Nephron (organoid): ENCODE measurements at regions not wholly inside any gene's neighbourhood (a gene's known extent, or its start where the extent isn't known, plus 50 kb on each side); places are given as distances from the start of the nearest gene placed in this dataset.

ENCODE experiments used
- H3K27ac Mint-ChIP-seq, 3 experiments: 2 replicates each; pipeline ENCODE4 v1.8.0; 2020; ENCODE audit warnings: mixed read lengths in 3 of 3, mild to moderate bottlenecking in 2 of 3, moderate library complexity in 1 of 3
- H3K27me3 Mint-ChIP-seq: 2 replicates; pipeline ENCODE4 v1.8.0; 2021; ENCODE audit warnings: low read depth, mild to moderate bottlenecking, moderate library complexity, mixed read lengths
- H3K36me3 Mint-ChIP-seq: 2 replicates; pipeline ENCODE4 v1.8.0; 2020; ENCODE audit warnings: low read depth, mixed read lengths
- H3K4me1 Mint-ChIP-seq: 2 replicates; pipeline ENCODE4 v1.8.0; 2020; ENCODE audit warnings: mixed read lengths
- H3K4me3 Mint-ChIP-seq, 3 experiments: 2 replicates each; pipeline ENCODE4 v1.8.0; 2020; ENCODE audit warnings: mild to moderate bottlenecking in 3 of 3, mixed read lengths in 3 of 3, moderate library complexity in 2 of 3
- H3K9me3 Mint-ChIP-seq: 2 replicates; pipeline ENCODE4 v1.8.0; 2020; ENCODE audit warnings: mixed read lengths
- TF ChIP-seq, protein P1 (sequence below), 3 experiments: fragments of 200-600 bp; sonication (generic); IDR thresholded peaks; one replicate each; pipeline ENCODE4 v1.5.0; 2021; ENCODE audit warnings: antibody characterized with exemption in 3 of 3; ENCODE audit not compliant: unreplicated experiment in 3 of 3

GRCh38 chr5:155101697-155102096, 88.1 kb downstream of the KIF4B start:
- peaks cover 31% of the 10 kb centered on the region for H3K27me3 Mint-ChIP-seq
- no peaks in the 10 kb centered on the region for H3K9me3 Mint-ChIP-seq
- H3K4me1 Mint-ChIP-seq, result no peaks in the 10 kb centered on the region
- H3K36me3 Mint-ChIP-seq, result no peaks in the 10 kb centered on the region
- TF ChIP-seq, protein P1, sequence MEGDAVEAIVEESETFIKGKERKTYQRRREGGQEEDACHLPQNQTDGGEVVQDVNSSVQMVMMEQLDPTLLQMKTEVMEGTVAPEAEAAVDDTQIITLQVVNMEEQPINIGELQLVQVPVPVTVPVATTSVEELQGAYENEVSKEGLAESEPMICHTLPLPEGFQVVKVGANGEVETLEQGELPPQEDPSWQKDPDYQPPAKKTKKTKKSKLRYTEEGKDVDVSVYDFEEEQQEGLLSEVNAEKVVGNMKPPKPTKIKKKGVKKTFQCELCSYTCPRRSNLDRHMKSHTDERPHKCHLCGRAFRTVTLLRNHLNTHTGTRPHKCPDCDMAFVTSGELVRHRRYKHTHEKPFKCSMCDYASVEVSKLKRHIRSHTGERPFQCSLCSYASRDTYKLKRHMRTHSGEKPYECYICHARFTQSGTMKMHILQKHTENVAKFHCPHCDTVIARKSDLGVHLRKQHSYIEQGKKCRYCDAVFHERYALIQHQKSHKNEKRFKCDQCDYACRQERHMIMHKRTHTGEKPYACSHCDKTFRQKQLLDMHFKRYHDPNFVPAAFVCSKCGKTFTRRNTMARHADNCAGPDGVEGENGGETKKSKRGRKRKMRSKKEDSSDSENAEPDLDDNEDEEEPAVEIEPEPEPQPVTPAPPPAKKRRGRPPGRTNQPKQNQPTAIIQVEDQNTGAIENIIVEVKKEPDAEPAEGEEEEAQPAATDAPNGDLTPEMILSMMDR (IDR thresholded peaks at IDR 0.05; ENCODE audit: unreplicated experiment in 3 of 3), result no peak
- H3K27ac Mint-ChIP-seq, result no peak overlapping the region
- no peak overlapping the region for H3K4me3 Mint-ChIP-seq

DNA sequence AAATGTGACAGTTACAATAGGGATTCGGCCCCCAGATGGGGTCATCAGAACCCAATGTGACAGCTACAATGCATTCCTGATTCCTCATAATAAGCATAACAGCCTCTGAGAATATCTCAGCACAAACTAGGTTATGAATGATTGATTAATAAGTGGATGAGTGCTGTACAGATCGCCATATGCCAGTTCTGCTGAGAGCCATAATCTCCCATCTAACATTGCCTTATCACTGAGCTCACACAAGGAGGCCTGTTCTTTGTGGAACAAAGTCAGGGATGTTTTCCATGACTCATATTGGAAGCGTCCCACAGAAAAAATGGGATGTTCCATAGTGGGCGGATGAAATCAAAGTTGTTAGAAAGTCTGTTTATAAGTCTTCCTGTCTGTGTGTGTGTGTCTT, 89.6 kb downstream of the KIF4B start:
- H3K9me3 Mint-ChIP-seq, result no peaks in the 10 kb centered on the region
- H3K27ac Mint-ChIP-seq, result no peak overlapping the region
- peaks cover 31% of the 10 kb centered on the region for H3K27me3 Mint-ChIP-seq
- H3K4me3 Mint-ChIP-seq, result no peak overlapping the region
- TF ChIP-seq, protein P1 (IDR thresholded peaks at IDR 0.05; ENCODE audit: unreplicated experiment in 3 of 3), result no peak
- no peaks in the 10 kb centered on the region for H3K4me1 Mint-ChIP-seq
- no peaks in the 10 kb centered on the region for H3K36me3 Mint-ChIP-seq

DNA sequence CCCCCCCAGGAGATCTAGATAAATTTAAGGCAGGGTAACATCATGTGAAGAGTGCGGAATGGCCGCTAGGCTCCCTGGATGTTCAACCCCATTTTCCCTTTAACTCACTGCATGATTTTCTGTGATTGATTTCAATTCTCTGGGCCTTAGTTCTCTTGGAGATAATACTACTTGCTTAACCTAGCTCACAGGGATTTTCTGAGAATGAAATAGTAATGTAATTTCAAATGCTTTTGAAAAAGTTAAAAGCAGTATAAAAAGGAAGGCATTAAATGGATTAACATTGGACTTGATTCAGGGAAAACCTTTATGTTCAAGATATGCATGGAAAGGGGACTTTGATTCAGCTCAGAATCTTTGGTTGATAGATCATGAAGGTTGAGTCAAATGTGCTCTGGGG, 90.9 kb downstream of the KIF4B start:
- no peaks in the 10 kb centered on the region for H3K4me1 Mint-ChIP-seq
- H3K4me3 Mint-ChIP-seq, result no peak overlapping the region
- no peaks in the 10 kb centered on the region for H3K9me3 Mint-ChIP-seq
- no peak overlapping the region for H3K27ac Mint-ChIP-seq
- peaks cover 26% of the 10 kb centered on the region for H3K27me3 Mint-ChIP-seq
- TF ChIP-seq, protein P1 (IDR thresholded peaks at IDR 0.05; ENCODE audit: unreplicated experiment in 3 of 3), result no peak
- no peaks in the 10 kb centered on the region for H3K36me3 Mint-ChIP-seq

GRCh38 chr5:155106221-155106620, 92.7 kb downstream of the KIF4B start:
- no peaks in the 10 kb centered on the region for H3K9me3 Mint-ChIP-seq
- H3K27me3 Mint-ChIP-seq, result peaks cover 31% of the 10 kb centered on the region

GRCh38 chr5:155113888-155114287, 100.3 kb downstream of the KIF4B start:
- no peak overlapping the region for H3K27ac Mint-ChIP-seq
- no peak overlapping the region for H3K4me3 Mint-ChIP-seq
- TF ChIP-seq, protein P1 (IDR thresholded peaks at IDR 0.05; ENCODE audit: unreplicated experiment in 3 of 3), result no peak
- H3K36me3 Mint-ChIP-seq, result no peaks in the 10 kb centered on the region
- peaks cover 2% of the 10 kb centered on the region for H3K9me3 Mint-ChIP-seq
- peaks cover 16% of the 10 kb centered on the region for H3K27me3 Mint-ChIP-seq
- H3K4me1 Mint-ChIP-seq, result peaks cover 9% of the 10 kb centered on the region

More at GRCh38 chr5:155106221-155106620, 92.7 kb downstream of the KIF4B start:
- H3K27ac Mint-ChIP-seq, result no peak overlapping the region
- no peaks in the 10 kb centered on the region for H3K36me3 Mint-ChIP-seq
- H3K4me1 Mint-ChIP-seq, result no peaks in the 10 kb centered on the region
- TF ChIP-seq, protein P1 (IDR thresholded peaks at IDR 0.05; ENCODE audit: unreplicated experiment in 3 of 3), result no peak
- H3K4me3 Mint-ChIP-seq, result no peak overlapping the region

DNA sequence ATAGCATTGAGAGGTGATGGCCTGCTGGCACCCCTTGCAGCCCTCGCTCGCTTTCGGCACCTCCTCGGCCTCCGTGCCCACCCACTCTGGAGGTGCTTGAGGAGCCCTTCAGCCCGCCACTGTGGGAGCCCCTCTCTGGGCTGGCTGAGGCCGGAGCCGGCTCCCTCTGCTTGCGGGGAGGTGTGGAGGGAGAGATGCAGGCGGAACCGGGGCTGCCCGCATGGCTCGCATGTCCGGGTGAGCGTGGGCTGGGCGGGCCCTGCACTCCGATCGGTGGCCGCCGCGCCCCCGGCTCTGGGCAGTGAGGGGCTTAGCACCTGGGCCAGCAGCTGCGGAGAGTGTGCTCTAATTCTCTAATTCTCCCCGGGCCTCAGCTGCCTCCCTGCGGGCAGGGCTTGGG, 101.1 kb downstream of the KIF4B start:
- Mint-ChIP-seq H3K9me3 (peaks cover 2% of the 10 kb centered on the region), H3K36me3 (no peaks in the 10 kb centered on the region), H3K4me3 (no peak overlapping the region), H3K27ac (no peak overlapping the region), H3K27me3 (peaks cover 16% of the 10 kb centered on the region), H3K4me1 (peaks cover 9% of the 10 kb centered on the region)
- TF ChIP-seq, protein P1 (IDR thresholded peaks at IDR 0.05; ENCODE audit: unreplicated experiment in 3 of 3), result no peak
